Activated T-helper 17 cell treated with anti-CD3 and anti-CD28 coated beads, Interleukin-2, amount 50 U/mL, for 72 hours (primary cell): ENCODE measurements at regions not wholly inside any gene's neighbourhood (a gene's known extent, or its start where the extent isn't known, plus 50 kb on each side); places are given as distances from the start of the nearest gene placed in this dataset.

ENCODE experiments used
- ATAC-seq: fragments of 150-1000 bp; cut with Tn5 transposase; replicated peaks from 2 replicates; pipeline ENCODE4 v1.10.0; 2021; ENCODE audit warnings: mild to moderate bottlenecking, moderate library complexity
- H3K27ac Mint-ChIP-seq: one replicate; pipeline ENCODE4 v1.8.0; 2022; ENCODE audit warnings: mixed read lengths
- H3K27me3 Mint-ChIP-seq: one replicate; pipeline ENCODE4 v1.8.0; 2022; ENCODE audit warnings: mixed read lengths
- H3K36me3 Mint-ChIP-seq: one replicate; pipeline ENCODE4 v1.8.0; 2022; ENCODE audit warnings: low read depth, mild to moderate bottlenecking, mixed read lengths
- H3K4me1 Mint-ChIP-seq: one replicate; pipeline ENCODE4 v1.8.0; 2022; ENCODE audit warnings: mixed read lengths
- H3K4me3 Mint-ChIP-seq: one replicate; pipeline ENCODE4 v1.8.0; 2022; ENCODE audit warnings: mild to moderate bottlenecking, mixed read lengths
- H3K9me3 Mint-ChIP-seq: one replicate; pipeline ENCODE4 v1.8.0; 2022; ENCODE audit warnings: mixed read lengths

GRCh38 chr3:35970793-35971192 lies 331.5 kb downstream of the ARPP21 start:
- no peak for ATAC-seq
- H3K4me3 Mint-ChIP-seq = no peak overlapping the region

GRCh38 chr3:35971686-35972085 lies 332.4 kb downstream of the ARPP21 start:
- Mint-ChIP-seq H3K36me3 (no peaks in the 10 kb centered on the region), H3K9me3 (peaks cover 3% of the 10 kb centered on the region), H3K27me3 (no peaks in the 10 kb centered on the region), H3K27ac (no peak overlapping the region), H3K4me3 (no peak overlapping the region), H3K4me1 (no peaks in the 10 kb centered on the region)
- no peak for ATAC-seq

More at GRCh38 chr3:35970793-35971192, 331.5 kb downstream of the ARPP21 start:
- Mint-ChIP-seq H3K27ac (no peak overlapping the region), H3K27me3 (no peaks in the 10 kb centered on the region), H3K36me3 (no peaks in the 10 kb centered on the region), H3K9me3 (peaks cover 3% of the 10 kb centered on the region), H3K4me1 (no peaks in the 10 kb centered on the region)

- Mint-ChIP-seq H3K27me3 (no peaks in the 10 kb centered on the region), H3K36me3 (no peaks in the 10 kb centered on the region)
Observed at GRCh38 chr3:35974872-35975271, 335.5 kb downstream of the ARPP21 start.

GRCh38 chr3:35986161-35986560 lies 346.8 kb downstream of the ARPP21 start:
- no peaks in the 10 kb centered on the region for H3K36me3 Mint-ChIP-seq
- H3K27ac Mint-ChIP-seq = no peak overlapping the region
- H3K27me3 Mint-ChIP-seq = no peaks in the 10 kb centered on the region
- ATAC-seq = no peak
- no peak overlapping the region for H3K4me3 Mint-ChIP-seq
- no peaks in the 10 kb centered on the region for H3K9me3 Mint-ChIP-seq
- H3K4me1 Mint-ChIP-seq = no peaks in the 10 kb centered on the region

More at GRCh38 chr3:35974872-35975271, 335.5 kb downstream of the ARPP21 start:
- no peak overlapping the region for H3K27ac Mint-ChIP-seq
- no peak overlapping the region for H3K4me3 Mint-ChIP-seq
- no peak for ATAC-seq
- H3K9me3 Mint-ChIP-seq = peaks cover 3% of the 10 kb centered on the region
- H3K4me1 Mint-ChIP-seq = no peaks in the 10 kb centered on the region

- Mint-ChIP-seq H3K4me1 (no peaks in the 10 kb centered on the region), H3K4me3 (no peak overlapping the region), H3K27ac (no peak overlapping the region), H3K9me3 (no peaks in the 10 kb centered on the region), H3K36me3 (no peaks in the 10 kb centered on the region), H3K27me3 (no peaks in the 10 kb centered on the region)
- no peak for ATAC-seq
Observed at GRCh38 chr3:35987386-35987785, 348.1 kb downstream of the ARPP21 start.

GRCh38 chr3:35992041-35992440 lies 352.7 kb downstream of the ARPP21 start:
- no peaks in the 10 kb centered on the region for H3K4me1 Mint-ChIP-seq
- H3K9me3 Mint-ChIP-seq = peaks cover 5% of the 10 kb centered on the region
- no peaks in the 10 kb centered on the region for H3K27me3 Mint-ChIP-seq
- H3K4me3 Mint-ChIP-seq = no peak overlapping the region
- no peaks in the 10 kb centered on the region for H3K36me3 Mint-ChIP-seq
- ATAC-seq = no peak
- H3K27ac Mint-ChIP-seq = no peak overlapping the region

GRCh38 chr3:36011791-36012190 lies 368.5 kb upstream of the STAC start:
- no peak for ATAC-seq

GRCh38 chr3:36013425-36013824 lies 366.9 kb upstream of the STAC start:
- Mint-ChIP-seq H3K27me3 (no peaks in the 10 kb centered on the region), H3K27ac (no peak overlapping the region), H3K4me1 (no peaks in the 10 kb centered on the region), H3K36me3 (no peaks in the 10 kb centered on the region), H3K9me3 (peaks cover 10% of the 10 kb centered on the region), H3K4me3 (no peak overlapping the region)
- no peak for ATAC-seq

More at GRCh38 chr3:36011791-36012190, 368.5 kb upstream of the STAC start:
- no peaks in the 10 kb centered on the region for H3K36me3 Mint-ChIP-seq
- peaks cover 10% of the 10 kb centered on the region for H3K9me3 Mint-ChIP-seq
- H3K27me3 Mint-ChIP-seq = no peaks in the 10 kb centered on the region
- no peak overlapping the region for H3K4me3 Mint-ChIP-seq
- no peaks in the 10 kb centered on the region for H3K4me1 Mint-ChIP-seq
- no peak overlapping the region for H3K27ac Mint-ChIP-seq

- no peaks in the 10 kb centered on the region for H3K27me3 Mint-ChIP-seq
- ATAC-seq = no peak
- no peaks in the 10 kb centered on the region for H3K4me1 Mint-ChIP-seq
- no peak overlapping the region for H3K27ac Mint-ChIP-seq
- no peaks in the 10 kb centered on the region for H3K36me3 Mint-ChIP-seq
- peaks cover 13% of the 10 kb centered on the region for H3K9me3 Mint-ChIP-seq
- no peak overlapping the region for H3K4me3 Mint-ChIP-seq
Observed at GRCh38 chr3:36025232-36025631, 355.1 kb upstream of the STAC start.

GRCh38 chr3:36032180-36033047 lies 347.9 kb upstream of the STAC start:
- ATAC-seq = no peak
- peaks cover 21% of the 10 kb centered on the region for H3K9me3 Mint-ChIP-seq
- no peaks in the 10 kb centered on the region for H3K36me3 Mint-ChIP-seq
- H3K27me3 Mint-ChIP-seq = no peaks in the 10 kb centered on the region
- no peak overlapping the region for H3K27ac Mint-ChIP-seq
- no peaks in the 10 kb centered on the region for H3K4me1 Mint-ChIP-seq
- H3K4me3 Mint-ChIP-seq = no peak overlapping the region

- Mint-ChIP-seq H3K9me3 (no peaks in the 10 kb centered on the region), H3K4me3 (no peak overlapping the region), H3K36me3 (no peaks in the 10 kb centered on the region), H3K27me3 (no peaks in the 10 kb centered on the region), H3K27ac (no peak overlapping the region), H3K4me1 (no peaks in the 10 kb centered on the region)
- no peak for ATAC-seq
Observed at GRCh38 chr3:36058404-36059030, 321.8 kb upstream of the STAC start.

GRCh38 chr3:36060950-36061349 lies 319.4 kb upstream of the STAC start:
- Mint-ChIP-seq H3K4me1 (no peaks in the 10 kb centered on the region), H3K36me3 (no peaks in the 10 kb centered on the region), H3K27me3 (no peaks in the 10 kb centered on the region), H3K4me3 (no peak overlapping the region), H3K9me3 (peaks cover under 1% of the 10 kb centered on the region), H3K27ac (no peak overlapping the region)
- ATAC-seq = no peak

- no peaks in the 10 kb centered on the region for H3K27me3 Mint-ChIP-seq
- ATAC-seq = no peak
Observed at GRCh38 chr3:36063992-36064391, 316.3 kb upstream of the STAC start.

GRCh38 chr3:36065321-36065720 lies 315.0 kb upstream of the STAC start:
- no peaks in the 10 kb centered on the region for H3K36me3 Mint-ChIP-seq

More at GRCh38 chr3:36063992-36064391, 316.3 kb upstream of the STAC start:
- H3K4me1 Mint-ChIP-seq = no peaks in the 10 kb centered on the region
- no peak overlapping the region for H3K4me3 Mint-ChIP-seq
- H3K27ac Mint-ChIP-seq = no peak overlapping the region
- H3K9me3 Mint-ChIP-seq = peaks cover 4% of the 10 kb centered on the region
- no peaks in the 10 kb centered on the region for H3K36me3 Mint-ChIP-seq

GRCh38 chr3:36075491-36075890 lies 304.8 kb upstream of the STAC start:
- Mint-ChIP-seq H3K9me3 (peaks cover 4% of the 10 kb centered on the region), H3K36me3 (no peaks in the 10 kb centered on the region), H3K4me3 (no peak overlapping the region), H3K27ac (no peak overlapping the region), H3K27me3 (no peaks in the 10 kb centered on the region), H3K4me1 (no peaks in the 10 kb centered on the region)
- ATAC-seq = no peak

More at GRCh38 chr3:36065321-36065720, 315.0 kb upstream of the STAC start:
- Mint-ChIP-seq H3K27ac (no peak overlapping the region), H3K27me3 (no peaks in the 10 kb centered on the region), H3K4me1 (no peaks in the 10 kb centered on the region), H3K9me3 (peaks cover 7% of the 10 kb centered on the region), H3K4me3 (no peak overlapping the region)
- no peak for ATAC-seq
